Right atrium auricular region (tissue), 2 donors: ENCODE measurements at regions not wholly inside any gene's neighbourhood (a gene's known extent, or its start where the extent isn't known, plus 50 kb on each side); places are given as distances from the start of the nearest gene placed in this dataset.

ENCODE experiments used
- DNase-seq: peaks from one replicate; pipeline ENCODE4 v3.0.0-alpha.2; 2019; ENCODE audit warnings: low spot score
- H3K27ac ChIP-seq, 2 donors: fragments of 200-600 bp; sonication (generic); 1 replicate in 1 of 2; 2 replicates in 1 of 2; pipeline ENCODE4 v1.5.1; 2016 to 2019
- H3K27me3 ChIP-seq, 2 donors: fragments of 200-600 bp; sonication (generic); one replicate each; pipeline versions ENCODE4 v1.5.1 to v1.6.0; 2017 to 2019
- H3K36me3 ChIP-seq: fragments of 200-600 bp; sonication (generic); one replicate; pipeline ENCODE4 v1.5.1; 2016
- H3K4me1 ChIP-seq, 2 donors: fragments of 200-600 bp; sonication (generic); one replicate each; pipeline versions ENCODE4 v1.5.1 to v1.6.0; 2017 to 2019
- H3K4me3 ChIP-seq, 2 donors: fragments of 200-600 bp; sonication (generic); 1 replicate in 1 of 2; 2 replicates in 1 of 2; pipeline ENCODE4 v1.5.1; 2017 to 2019; ENCODE audit warnings: mild to moderate bottlenecking in 1 of 2, moderate library complexity in 1 of 2
- H3K9me3 ChIP-seq, 2 donors: fragments of 200-600 bp; sonication (generic); one replicate each; pipeline ENCODE4 v1.5.1; 2019
- CTCF ChIP-seq, 2 donors: fragments of 200-600 bp; sonication (generic); IDR thresholded peaks; one replicate each; pipeline ENCODE4 v1.5.1; 2019; ENCODE audit warnings: antibody characterized with exemption in 2 of 2

- no peak for TF ChIP-seq CTCF (IDR thresholded peaks at IDR 0.05)
- Histone ChIP-seq H3K27ac (peak overlapping the region in 1 of 2 donors; percentile 26), H3K4me3 (no peak overlapping the region), H3K9me3 (no peaks in the 10 kb centered on the region), H3K27me3 (no peaks in the 10 kb centered on the region), H3K4me1 (no peaks in the 10 kb centered on the region), H3K36me3 (no peaks in the 10 kb centered on the region)
- DNase-seq: no peak
Observed at GRCh38 chr15:95087253-95087609, 855.9 kb downstream of the MCTP2 start.

- Histone ChIP-seq H3K9me3 (no peaks in the 10 kb centered on the region), H3K27me3 (no peaks in the 10 kb centered on the region), H3K36me3 (no peaks in the 10 kb centered on the region), H3K4me3 (no peak overlapping the region), H3K4me1 (no peaks in the 10 kb centered on the region), H3K27ac (no peak overlapping the region)
- TF ChIP-seq CTCF (IDR thresholded peaks at IDR 0.05): no peak
- no peak for DNase-seq
Observed at GRCh38 chr15:95091444-95091843, 860.1 kb downstream of the MCTP2 start.

DNA sequence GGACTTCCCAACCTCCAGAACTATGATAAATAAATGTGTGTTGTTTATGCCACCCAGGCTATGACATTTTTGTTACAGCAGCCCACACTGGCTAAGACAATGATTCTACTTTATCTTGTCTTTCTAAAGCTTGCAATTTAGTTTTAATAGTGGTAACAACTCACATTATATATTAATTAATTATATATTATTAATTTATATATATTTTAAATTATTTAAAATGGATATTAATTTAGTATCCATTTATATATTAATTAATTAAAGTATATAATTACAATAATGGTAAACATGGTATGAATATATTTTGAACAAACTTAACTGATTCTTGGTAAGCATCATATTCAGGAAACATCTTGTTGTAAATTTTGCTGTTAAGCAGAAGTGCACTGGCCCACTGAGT lies 863.9 kb downstream of the MCTP2 start:
- no peak for TF ChIP-seq CTCF (IDR thresholded peaks at IDR 0.05)
- no peaks in the 10 kb centered on the region for H3K4me1 ChIP-seq
- no peaks in the 10 kb centered on the region for H3K27me3 ChIP-seq
- no peaks in the 10 kb centered on the region for H3K36me3 ChIP-seq
- DNase-seq: no peak
- no peak overlapping the region for H3K27ac ChIP-seq
- no peaks in the 10 kb centered on the region for H3K9me3 ChIP-seq
- no peak overlapping the region for H3K4me3 ChIP-seq

DNA sequence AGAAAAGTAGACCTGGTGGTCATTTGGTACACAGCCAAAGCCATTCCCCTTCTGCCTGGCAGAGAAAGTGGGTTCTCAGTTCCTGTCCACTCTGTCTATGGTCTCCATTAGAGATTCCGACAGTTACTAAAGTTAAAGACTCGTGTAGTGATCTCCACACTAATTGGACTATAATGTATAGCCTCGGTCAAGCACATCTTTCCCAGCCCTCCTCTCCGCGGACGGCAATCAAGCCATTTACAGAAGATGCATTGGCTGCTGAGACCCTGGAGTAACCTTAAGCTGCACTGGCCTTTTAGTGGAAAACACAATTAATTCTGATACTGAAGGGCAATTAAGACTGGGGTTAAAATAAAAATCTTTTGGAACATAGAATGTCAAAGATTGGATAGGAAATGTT lies 865.3 kb downstream of the MCTP2 start:
- H3K27me3 ChIP-seq: no peaks in the 10 kb centered on the region
- no peak for TF ChIP-seq CTCF (IDR thresholded peaks at IDR 0.05)

GRCh38 chr15:95097361-95097760 lies 866.0 kb downstream of the MCTP2 start:
- H3K27me3 ChIP-seq: no peaks in the 10 kb centered on the region
- no peak overlapping the region for H3K27ac ChIP-seq
- H3K4me1 ChIP-seq: no peaks in the 10 kb centered on the region

More for the DNA sequence above, 865.3 kb downstream of the MCTP2 start:
- no peak for DNase-seq
- no peaks in the 10 kb centered on the region for H3K9me3 ChIP-seq
- no peaks in the 10 kb centered on the region for H3K36me3 ChIP-seq
- H3K4me1 ChIP-seq: no peaks in the 10 kb centered on the region
- H3K4me3 ChIP-seq: no peak overlapping the region
- H3K27ac ChIP-seq: no peak overlapping the region

More at GRCh38 chr15:95097361-95097760, 866.0 kb downstream of the MCTP2 start:
- Histone ChIP-seq H3K36me3 (no peaks in the 10 kb centered on the region), H3K4me3 (no peak overlapping the region), H3K9me3 (no peaks in the 10 kb centered on the region)
- TF ChIP-seq CTCF (IDR thresholded peaks at IDR 0.05): no peak
- DNase-seq: no peak
